Ovary (tissue), 7 donors: ENCODE measurements at regions not wholly inside any gene's neighbourhood (a gene's known extent, or its start where the extent isn't known, plus 50 kb on each side); places are given as distances from the start of the nearest gene placed in this dataset.

ENCODE experiments used
- DNase-seq, 5 donors: peaks; one replicate each; pipeline ENCODE4 v3.0.0-alpha.2; 2019 to 2020
- H3K27ac ChIP-seq, 2 donors: fragments of 200-600 bp; one replicate each; pipeline versions ENCODE4 v1.5.1 to v1.8.0; 2019 to 2022
- H3K27me3 ChIP-seq: fragments of 200-600 bp; one replicate; pipeline ENCODE4 v1.8.0; 2022
- H3K36me3 ChIP-seq: fragments of 200-600 bp; sonication (generic); one replicate; pipeline ENCODE4 v1.5.1; 2019
- H3K4me1 ChIP-seq: one replicate; pipeline ENCODE4 v1.8.1; 2013; ENCODE audit warnings: mild to moderate bottlenecking, moderate library complexity; ENCODE audit not compliant: insufficient read depth
- H3K4me3 ChIP-seq: fragments of 200-600 bp; sonication (generic); one replicate; pipeline ENCODE4 v1.5.1; 2017
- H3K9me3 ChIP-seq, 2 donors: fragments of 200-600 bp in 1 of 2; sonication (generic) in 1 of 2; one replicate each; pipeline versions ENCODE4 v1.5.1 to v1.8.1; 2013 to 2019; ENCODE audit warnings: mild to moderate bottlenecking in 1 of 2, moderate library complexity in 1 of 2
- EP300 ChIP-seq: sonication (generic); formaldehyde crosslinking; IDR thresholded peaks from one replicate; pipeline ENCODE4 v1.6.1; 2017; ENCODE audit warnings: antibody characterized with exemption
- POLR2A ChIP-seq: fragments of 450-650 bp; IDR thresholded peaks from one replicate; pipeline ENCODE4 v1.6.1; 2017; ENCODE audit warnings: antibody characterized with exemption, mild to moderate bottlenecking, moderate library complexity
- WGBS, 3 donors: extraction: QIAGEN DNeasy Blood & Tissue Kit in 1 of 3; methylation state at CpG; one replicate each; pipeline versions ENCODE4 v1.1.5 to v1.1.7; 2013 to 2017; 5-methylcytosine and 5-hydroxymethylcytosine counted together
- intact Hi-C, 4 donors: fragments of 100-400 bp; cut with DNase I; formaldehyde crosslinking; loops; one replicate each; pipeline versions ENCODE4 v1.11.0 to v1.15.1; 2022 to 2023
- TF ChIP-seq, protein P1 (sequence below), 3 donors: fragments of 450-650 bp in 2 of 3; fragments of 200-600 bp in 1 of 3; IDR thresholded peaks; one replicate each; pipeline versions ENCODE4 v1.5.1 to v1.8.0; 2016 to 2022; ENCODE audit warnings: antibody characterized with exemption in 3 of 3, mild to moderate bottlenecking in 1 of 3
- donor health status: DM: no; HTN: no; CAD: no; lungs with moderate emphysema.
- donor health status: DM: no; HTN: no; CAD: no.
- donor health status: Bipolar disorder and iron deficiency.
- donor health status: DM: no; HTN: no; CAD: no.
- donor health status: DM: yes; HTN: yes; CAD: no.

DNA sequence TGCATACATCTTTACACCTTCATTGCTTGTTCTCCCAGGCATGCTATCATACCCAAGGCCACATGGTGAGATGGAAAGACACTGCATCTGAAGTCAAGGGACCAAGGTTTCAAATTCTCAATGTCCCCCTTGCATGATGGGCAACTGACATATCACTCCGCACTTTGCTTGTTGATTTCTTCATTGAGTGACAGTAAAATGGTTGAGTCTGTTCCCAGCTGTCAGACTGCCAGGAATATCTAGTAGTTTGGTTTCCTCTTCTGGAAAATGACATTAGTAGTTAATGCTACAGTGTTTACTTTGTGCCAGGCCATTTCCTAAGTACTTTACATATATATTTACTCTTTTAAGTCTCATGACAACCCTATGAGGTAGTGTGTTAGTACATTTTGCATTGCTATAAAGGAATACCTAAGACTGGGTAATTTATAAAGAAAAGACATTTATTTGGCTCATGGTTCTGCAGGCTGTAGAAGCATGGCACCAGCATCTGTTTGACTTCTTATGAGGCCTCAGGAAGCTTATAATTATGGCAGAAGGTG is 114.4 kb downstream of the PCSK1 start:
- no peaks in the 10 kb centered on the region for H3K4me1 ChIP-seq
- no peak overlapping the region for H3K4me3 ChIP-seq
- H3K9me3 ChIP-seq: no peaks in the 10 kb centered on the region
- no peak for DNase-seq
- H3K36me3 ChIP-seq: no peaks in the 10 kb centered on the region
- intact Hi-C loops: no loop called here
- WGBS, 3 donors: 92 to 98% (median 97%) methylated on average over 1 of the region's 1 CpG
- no peaks in the 10 kb centered on the region for H3K27me3 ChIP-seq
- no peak for TF ChIP-seq POLR2A
- TF ChIP-seq, protein P1, sequence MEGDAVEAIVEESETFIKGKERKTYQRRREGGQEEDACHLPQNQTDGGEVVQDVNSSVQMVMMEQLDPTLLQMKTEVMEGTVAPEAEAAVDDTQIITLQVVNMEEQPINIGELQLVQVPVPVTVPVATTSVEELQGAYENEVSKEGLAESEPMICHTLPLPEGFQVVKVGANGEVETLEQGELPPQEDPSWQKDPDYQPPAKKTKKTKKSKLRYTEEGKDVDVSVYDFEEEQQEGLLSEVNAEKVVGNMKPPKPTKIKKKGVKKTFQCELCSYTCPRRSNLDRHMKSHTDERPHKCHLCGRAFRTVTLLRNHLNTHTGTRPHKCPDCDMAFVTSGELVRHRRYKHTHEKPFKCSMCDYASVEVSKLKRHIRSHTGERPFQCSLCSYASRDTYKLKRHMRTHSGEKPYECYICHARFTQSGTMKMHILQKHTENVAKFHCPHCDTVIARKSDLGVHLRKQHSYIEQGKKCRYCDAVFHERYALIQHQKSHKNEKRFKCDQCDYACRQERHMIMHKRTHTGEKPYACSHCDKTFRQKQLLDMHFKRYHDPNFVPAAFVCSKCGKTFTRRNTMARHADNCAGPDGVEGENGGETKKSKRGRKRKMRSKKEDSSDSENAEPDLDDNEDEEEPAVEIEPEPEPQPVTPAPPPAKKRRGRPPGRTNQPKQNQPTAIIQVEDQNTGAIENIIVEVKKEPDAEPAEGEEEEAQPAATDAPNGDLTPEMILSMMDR (IDR thresholded peaks at IDR 0.05): no peak
- no peak for TF ChIP-seq EP300
- no peak overlapping the region for H3K27ac ChIP-seq

DNA sequence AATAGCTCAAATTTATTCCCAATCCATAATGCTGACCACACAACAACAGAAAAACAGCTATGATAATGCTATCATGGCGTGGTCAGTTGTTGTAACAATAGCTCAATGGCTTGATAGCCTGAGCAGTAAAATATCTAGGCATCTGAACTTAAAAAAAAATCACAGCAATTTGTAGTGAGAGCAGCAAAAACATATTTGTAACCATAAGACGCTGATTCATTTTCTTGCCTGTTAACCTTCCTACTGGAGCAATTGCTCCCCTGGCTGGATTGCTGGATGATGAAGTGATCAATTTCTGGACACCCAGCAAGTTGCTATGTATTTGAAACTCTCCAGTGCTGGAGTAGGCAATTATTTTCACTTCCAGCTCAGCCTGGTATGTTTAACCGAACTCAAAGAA is 115.1 kb downstream of the PCSK1 start:
- intact Hi-C loops: no loop called here
- H3K4me3 ChIP-seq: no peak overlapping the region
- no peaks in the 10 kb centered on the region for H3K4me1 ChIP-seq
- H3K27me3 ChIP-seq: no peaks in the 10 kb centered on the region
- H3K9me3 ChIP-seq: no peaks in the 10 kb centered on the region
- TF ChIP-seq POLR2A (no peak), EP300 (no peak)
- TF ChIP-seq, protein P1 (IDR thresholded peaks at IDR 0.05): no peak
- no peak overlapping the region for H3K27ac ChIP-seq
- no peaks in the 10 kb centered on the region for H3K36me3 ChIP-seq
- no peak for DNase-seq
- WGBS, 3 donors: 89 to 92% (median 90%) methylated on average over 3 of the region's 3 CpGs

DNA sequence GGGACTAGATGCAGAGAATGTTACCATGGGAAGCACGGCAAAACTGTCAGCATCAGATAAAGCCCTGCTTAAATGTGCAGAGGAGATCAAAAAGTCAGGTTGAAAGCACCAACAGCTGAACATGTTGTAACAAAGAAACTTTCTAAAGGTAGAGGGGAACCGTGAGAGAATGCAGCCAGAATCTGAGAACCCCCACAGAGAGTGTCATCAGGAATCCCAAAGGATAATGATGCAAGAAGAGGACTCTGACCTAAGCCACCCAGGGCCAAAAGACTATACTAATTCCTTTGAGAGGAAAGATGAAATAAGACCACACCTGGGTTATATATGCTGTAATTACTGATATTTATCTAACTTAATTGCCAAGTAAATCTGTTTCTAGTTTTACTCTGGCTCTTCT is 116.6 kb downstream of the PCSK1 start:
- intact Hi-C loops: no loop called here
- Histone ChIP-seq H3K27me3 (no peaks in the 10 kb centered on the region), H3K4me1 (no peaks in the 10 kb centered on the region), H3K27ac (no peak overlapping the region), H3K9me3 (no peaks in the 10 kb centered on the region), H3K4me3 (no peak overlapping the region), H3K36me3 (no peaks in the 10 kb centered on the region)
- 74 to 81% (median 80%) methylated on average over 2 of the region's 2 CpGs for WGBS, 3 donors
- DNase-seq: no peak
- TF ChIP-seq, protein P1 (IDR thresholded peaks at IDR 0.05): no peak
- TF ChIP-seq EP300 (no peak), POLR2A (no peak)

DNA sequence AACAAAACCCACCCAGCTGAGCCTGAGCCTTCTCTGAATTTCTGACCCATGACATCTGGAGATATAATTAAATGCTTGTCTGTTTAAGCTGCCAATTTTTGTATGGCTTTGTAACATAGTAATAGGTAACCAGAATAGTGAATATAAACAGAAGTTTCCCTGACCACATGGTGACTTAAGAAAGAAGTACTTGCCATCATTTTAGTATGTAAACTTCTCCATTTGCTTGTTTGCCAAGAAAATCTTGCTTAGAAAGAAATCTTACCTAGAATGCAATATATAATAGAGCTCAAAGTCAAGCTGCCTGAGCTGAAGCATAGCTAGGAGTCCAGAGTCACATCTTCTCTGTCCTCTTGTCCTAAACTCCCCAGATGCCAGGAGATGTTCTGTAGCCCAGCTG is 117.0 kb downstream of the PCSK1 start:
- Histone ChIP-seq H3K27me3 (no peaks in the 10 kb centered on the region), H3K27ac (no peak overlapping the region), H3K4me3 (no peak overlapping the region), H3K9me3 (no peaks in the 10 kb centered on the region), H3K36me3 (no peaks in the 10 kb centered on the region), H3K4me1 (no peaks in the 10 kb centered on the region)
- intact Hi-C loops: no loop called here
- no peak for DNase-seq
- TF ChIP-seq POLR2A: no peak
- TF ChIP-seq, protein P1 (IDR thresholded peaks at IDR 0.05): no peak
- no peak for TF ChIP-seq EP300

DNA sequence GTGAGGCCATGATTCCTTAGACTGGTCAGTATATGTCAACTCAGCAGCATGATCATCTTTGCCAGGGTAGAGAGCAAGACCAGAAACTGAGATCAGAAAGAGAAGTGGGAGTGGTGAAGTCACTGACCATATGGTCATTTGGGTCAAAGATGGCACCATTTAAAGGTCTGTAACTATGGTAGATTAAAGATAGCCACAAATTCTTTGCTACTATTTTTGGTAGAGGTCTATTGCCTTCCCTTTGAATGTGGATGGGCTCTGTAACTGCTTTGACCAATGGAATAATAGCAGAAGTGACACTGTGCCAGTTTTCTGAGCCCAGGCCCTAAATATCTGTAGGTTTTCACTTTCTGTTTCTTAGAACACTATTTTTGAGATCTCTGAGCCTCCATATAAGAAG is 117.6 kb downstream of the PCSK1 start:
- no peak overlapping the region for H3K4me3 ChIP-seq
- TF ChIP-seq, protein P1 (IDR thresholded peaks at IDR 0.05): no peak
- no peak for TF ChIP-seq EP300
- no peak for DNase-seq
- H3K4me1 ChIP-seq: no peaks in the 10 kb centered on the region
- no peaks in the 10 kb centered on the region for H3K27me3 ChIP-seq
- intact Hi-C loops: no loop called here
- H3K36me3 ChIP-seq: no peaks in the 10 kb centered on the region
- no peaks in the 10 kb centered on the region for H3K9me3 ChIP-seq
- no peak overlapping the region for H3K27ac ChIP-seq
